Fibroblast of skin of scalp (primary cell): ENCODE measurements at regions not wholly inside any gene's neighbourhood (a gene's known extent, or its start where the extent isn't known, plus 50 kb on each side); places are given as distances from the start of the nearest gene placed in this dataset.

ENCODE experiments used
- DNase-seq: peaks from one replicate; pipeline ENCODE4 v3.0.0-alpha.2; 2013

DNA sequence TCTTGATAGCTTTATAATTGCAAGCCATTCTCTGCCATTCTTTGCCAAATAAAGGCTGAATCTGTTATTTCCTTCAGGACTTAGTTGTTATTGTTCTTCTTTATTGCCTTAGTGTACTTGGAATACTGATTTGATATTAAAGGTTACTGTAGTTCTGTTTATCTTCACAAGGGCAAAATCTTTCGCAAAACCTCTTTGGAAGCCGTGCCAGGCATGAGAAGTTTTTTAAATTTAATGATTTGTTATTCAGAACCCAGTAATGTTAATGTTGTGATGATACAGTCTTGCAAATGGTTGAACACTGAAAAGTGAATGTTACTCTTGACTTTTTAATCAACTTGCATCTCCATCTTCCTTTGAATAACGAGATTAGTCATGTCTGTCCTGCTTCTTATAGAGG, 1225.2 kb upstream of the GOT2 start:
- DNase-seq: no peak

DNA sequence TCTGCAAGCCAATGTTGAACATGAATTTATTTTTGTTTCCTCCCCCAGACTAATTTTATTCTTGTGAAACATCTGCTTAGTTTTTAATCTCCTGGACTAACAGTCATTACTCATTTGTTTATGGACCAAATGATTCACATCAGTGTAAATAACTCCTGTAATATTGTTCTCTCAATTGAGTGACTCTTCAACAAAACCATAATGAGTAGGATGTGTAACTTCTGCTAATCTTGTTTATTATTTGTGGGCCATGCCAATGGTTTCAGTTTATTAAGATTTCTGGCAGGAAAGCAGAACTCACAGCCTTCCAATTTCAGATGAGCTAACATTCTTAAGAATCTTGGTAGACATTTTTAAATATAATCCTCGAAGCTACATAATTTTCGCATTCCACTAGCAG, 1216.3 kb upstream of the GOT2 start:
- DNase-seq: no peak

DNA sequence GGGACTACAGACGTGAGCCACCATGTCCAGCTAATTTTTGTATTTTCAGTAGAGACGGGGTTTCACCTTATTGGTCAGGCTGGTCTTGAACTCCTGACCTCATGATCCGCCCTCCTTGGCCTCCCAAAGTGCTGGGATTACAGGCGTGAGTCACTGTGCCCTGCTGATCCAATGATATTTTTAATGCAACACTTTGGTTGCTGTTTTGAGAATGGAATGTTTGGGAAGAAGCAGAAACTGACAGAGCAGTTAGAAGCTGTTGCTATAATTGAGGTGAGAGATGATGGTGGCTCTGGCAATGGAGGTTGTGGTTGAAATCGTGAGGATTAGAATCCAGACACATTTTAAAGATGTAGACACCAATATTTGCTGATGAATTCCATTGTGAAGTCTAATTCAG, 1209.9 kb upstream of the GOT2 start:
- DNase-seq: peak; percentile 34

- no peak for DNase-seq
Measured at GRCh38 chr16:59941594-59941993, 1207.5 kb upstream of the GOT2 start.

GRCh38 chr16:59920054-59920453, 1185.9 kb upstream of the GOT2 start:
- DNase-seq: no peak

- no peak for DNase-seq
Measured at GRCh38 chr16:59913666-59914065, 1179.5 kb upstream of the GOT2 start.

DNA sequence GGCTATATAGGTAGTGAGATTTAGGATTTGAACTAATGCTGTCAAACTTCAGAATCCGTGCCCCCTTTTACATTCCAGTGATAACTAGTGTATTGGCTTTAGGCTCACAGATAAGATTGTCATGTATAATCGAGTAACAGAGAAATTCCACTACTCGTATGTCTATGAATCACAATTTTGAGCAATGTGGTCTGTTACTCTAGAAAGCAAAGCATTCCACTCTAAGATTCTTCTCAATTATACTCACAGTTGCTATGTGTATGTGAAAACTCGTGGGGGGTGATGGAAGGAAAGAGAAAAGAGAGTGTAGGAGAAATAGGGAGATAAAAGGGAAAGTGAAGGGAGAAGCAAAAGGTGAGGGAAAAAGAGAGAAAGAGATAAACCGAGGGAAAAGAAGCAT, 1175.1 kb upstream of the GOT2 start:
- peak; percentile 60 for DNase-seq

GRCh38 chr16:59907611-59908010, 1173.5 kb upstream of the GOT2 start:
- DNase-seq: no peak

GRCh38 chr16:59905606-59906005, 1171.5 kb upstream of the GOT2 start:
- DNase-seq: peak; percentile 86

DNA sequence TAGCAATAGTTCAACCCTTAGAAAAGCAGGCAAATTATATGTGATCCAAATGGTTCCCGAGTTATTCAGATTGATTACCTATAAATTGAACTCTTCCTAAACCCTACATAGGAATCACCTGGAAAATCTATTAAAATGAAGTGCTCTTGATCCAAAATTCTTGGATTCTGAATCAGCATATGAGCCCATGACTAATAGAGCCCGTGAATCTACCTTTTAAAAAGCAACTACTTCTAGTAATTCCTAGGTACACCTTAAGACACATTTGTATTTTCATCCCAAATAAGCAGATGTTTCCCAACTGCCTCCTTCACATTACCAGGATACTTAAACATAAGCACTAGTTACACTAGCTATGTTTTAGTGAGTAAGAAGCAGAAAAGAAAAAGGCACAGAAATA, 1171.0 kb upstream of the GOT2 start:
- DNase-seq: no peak

DNA sequence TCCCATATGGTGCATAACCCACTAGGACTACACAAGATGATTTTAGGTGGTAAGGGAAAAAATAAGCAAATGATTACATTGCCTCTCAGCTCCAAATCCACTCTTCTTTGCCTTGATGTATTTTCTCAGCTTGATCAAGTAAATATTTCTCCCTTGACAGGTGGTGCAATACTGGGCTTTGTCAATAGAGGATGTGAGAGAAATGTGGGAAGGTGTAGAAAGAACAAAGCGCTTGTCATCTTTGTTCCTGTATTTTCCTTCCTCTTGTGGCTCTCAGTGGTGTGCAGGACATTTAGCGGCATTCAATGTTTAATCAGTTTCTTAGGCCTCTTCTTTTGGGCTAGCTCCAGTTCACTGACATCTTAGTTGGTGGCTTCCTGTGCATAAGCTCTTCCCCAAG, 1165.8 kb upstream of the GOT2 start:
- no peak for DNase-seq

GRCh38 chr16:59892376-59892775, 1158.3 kb upstream of the GOT2 start:
- DNase-seq: no peak

DNA sequence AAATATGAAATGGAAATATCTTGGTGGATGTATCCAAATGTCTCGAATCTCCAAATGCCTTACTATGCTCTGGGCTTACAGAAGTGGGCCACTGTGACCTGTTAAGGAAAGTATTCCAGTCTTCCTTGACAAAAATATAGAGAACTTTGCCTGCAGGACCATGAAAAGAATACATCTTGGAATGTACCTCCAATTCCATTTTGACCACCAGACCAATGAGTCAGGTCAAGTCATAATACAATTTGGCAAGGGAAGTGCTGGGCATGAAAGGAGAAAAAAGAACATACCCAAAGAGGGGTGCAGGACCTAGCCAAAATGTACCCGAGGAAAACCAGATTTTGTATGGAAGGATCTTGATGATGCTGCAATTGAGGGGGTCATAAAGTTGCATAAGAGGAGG, 1153.7 kb upstream of the GOT2 start:
- no peak for DNase-seq

DNA sequence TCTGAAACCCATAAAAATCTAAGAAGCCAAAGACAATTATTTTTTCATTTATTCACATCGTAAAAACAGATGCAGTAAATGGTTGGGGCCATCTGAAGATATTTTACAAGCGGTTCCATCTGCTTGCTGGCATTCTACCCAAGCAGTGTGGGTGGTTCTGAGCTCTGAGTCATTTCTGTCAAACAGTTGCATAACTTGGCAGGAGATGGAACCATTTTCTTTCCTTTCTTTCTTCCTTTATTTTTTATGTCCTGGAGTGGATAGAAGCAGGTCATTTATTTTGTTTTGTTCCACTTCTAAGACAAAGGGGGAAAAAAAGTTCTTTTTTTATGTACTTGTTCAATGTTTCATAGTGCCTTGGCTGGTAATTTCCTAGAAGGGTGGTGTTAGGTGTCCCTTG, 1151.9 kb upstream of the GOT2 start:
- peak; percentile 84 for DNase-seq

GRCh38 chr16:59881376-59881775, 1147.3 kb upstream of the GOT2 start:
- no peak for DNase-seq

DNA sequence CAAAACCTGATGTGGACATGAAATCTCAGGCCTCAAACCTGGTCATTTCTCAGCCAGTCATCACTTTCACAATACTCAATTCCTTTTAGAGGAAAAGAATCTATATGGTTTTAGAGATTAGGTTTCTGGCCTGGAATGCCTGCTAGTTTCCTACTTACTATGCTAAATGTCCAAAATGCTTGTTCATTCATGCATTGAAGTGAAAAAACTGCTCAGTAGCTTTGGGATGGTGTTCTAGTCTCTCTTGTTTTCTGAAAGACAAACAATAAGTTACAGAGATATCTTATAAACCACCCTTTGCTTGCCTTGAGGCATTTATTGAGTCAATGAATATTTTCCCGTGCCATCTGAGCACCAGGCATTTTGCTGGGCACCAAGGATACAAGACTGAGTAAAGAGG, 1146.5 kb upstream of the GOT2 start:
- peak; percentile 4 for DNase-seq

DNA sequence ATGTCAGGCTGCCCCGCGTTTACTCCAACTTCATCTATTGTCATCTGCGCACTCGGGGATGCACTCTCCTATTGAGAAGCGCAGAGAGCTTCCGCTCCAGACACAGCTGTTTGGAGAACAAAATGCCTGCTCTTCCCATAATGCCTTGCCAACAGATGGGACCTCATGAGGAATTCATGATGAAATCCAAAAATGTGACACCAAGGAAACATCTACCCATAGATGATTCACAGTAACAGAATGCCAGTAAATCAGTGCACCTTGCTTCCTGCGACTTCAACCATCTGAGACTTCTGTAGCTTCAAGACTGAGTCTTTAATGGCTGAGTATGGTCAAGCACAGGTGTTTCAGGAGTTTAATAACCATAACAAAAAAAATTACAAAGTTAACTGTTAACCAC, 1144.9 kb upstream of the GOT2 start:
- DNase-seq: no peak

- peak; percentile 63 for DNase-seq
Measured at GRCh38 chr16:59878479-59878878, 1144.4 kb upstream of the GOT2 start.

DNA sequence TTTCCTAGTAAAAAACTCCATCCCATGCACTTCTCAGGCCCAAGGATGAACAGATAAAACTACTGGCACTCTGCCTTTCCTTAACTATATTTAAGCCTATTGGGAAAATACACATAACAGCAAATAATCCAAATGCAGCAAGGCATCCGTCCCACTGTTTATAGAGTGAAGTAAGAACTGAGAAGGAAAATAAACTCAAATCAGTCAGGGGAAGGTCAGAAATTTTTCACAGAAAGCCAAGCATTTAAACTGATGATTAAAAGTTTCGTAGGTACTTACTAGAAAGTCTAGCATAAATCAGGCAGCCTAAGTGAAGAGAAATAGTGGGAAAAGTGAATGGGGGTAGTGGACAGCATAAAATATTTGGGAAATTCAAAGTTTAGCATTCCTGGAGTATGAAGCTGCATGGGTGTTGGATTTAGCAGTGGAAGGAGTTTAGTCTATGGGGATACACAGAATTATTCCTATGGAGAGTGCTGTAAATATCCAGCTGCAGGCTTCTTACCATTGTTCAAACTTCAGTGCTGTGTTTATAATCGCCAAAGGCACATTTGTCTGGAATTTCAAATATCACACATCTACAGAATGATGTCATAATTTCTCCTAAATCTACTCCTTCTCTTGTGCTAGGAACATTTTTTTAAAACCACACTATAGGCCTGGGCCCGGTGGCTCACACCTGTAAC, 1131.0 kb upstream of the GOT2 start:
- DNase-seq: peak; percentile 45

DNA sequence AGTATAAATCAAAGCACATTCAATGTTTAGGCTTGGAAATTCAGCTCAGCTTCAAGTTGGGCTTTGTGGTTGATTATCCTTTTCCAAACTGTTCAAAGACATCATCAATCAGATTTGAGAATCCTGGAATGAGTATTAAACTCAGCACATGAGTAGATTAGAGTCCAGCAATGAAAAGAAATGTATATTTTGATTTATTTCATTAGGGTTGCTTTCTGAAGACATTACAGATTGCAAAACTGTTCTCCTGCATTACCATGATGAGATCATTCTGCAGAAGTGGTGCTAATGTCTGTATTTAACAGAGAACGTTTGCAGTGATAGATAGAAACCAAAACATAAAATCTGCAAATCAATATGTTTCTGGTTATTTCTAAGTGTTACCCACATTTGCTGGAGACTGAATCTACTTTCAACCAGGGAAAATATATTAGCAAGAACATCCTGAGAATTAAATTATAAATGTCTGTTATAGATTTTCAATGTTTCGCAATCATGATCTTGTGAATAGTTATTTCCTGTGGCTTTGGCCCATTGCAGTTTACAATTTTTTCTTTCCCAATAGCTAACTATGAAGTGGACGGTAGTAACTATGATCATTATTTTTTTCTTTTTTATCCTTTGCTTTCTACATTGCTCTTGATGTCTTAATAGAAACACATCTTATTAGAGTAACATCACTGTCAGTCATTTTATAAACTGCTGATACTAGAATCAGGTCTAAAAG, 1125.7 kb upstream of the GOT2 start:
- peak; percentile 38 for DNase-seq

GRCh38 chr16:59854846-59855439, 1120.8 kb upstream of the GOT2 start:
- no peak for DNase-seq

DNA sequence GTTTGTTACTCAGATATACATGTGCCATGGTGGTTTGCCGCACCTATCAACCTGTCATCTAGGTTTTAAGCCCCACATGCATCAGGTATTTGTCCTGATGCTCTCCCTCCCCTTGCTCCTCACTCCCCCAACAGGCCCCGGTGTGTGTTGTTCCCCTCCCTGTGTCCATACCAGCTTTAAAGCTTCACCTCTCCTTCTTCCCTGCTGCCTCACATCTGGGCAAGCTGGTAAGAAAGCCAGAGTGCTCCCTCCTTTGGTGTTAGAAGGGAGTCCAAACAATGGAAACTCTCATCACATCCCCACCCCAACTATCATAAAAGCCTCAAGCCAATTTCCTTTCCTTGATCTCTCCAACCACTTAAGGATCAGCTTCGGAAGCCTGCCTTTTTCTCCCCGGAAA, 1115.6 kb upstream of the GOT2 start:
- DNase-seq: no peak

GRCh38 chr16:59848296-59848695, 1114.2 kb upstream of the GOT2 start:
- DNase-seq: peak; percentile 4

- no peak for DNase-seq
Measured at GRCh38 chr16:59840169-59840568, 1106.1 kb upstream of the GOT2 start.
